NCI-H1092 (cell line): ENCODE measurements at regions not wholly inside any gene's neighbourhood (a gene's known extent, or its start where the extent isn't known, plus 50 kb on each side); places are given as distances from the start of the nearest gene placed in this dataset.
"Not testable (repeated sequence)": the region's sequence is repeated elsewhere in the genome, so short reads cannot be mapped to it uniquely, and the experiment has no call there.

Source experiments
- DNase-seq: peaks from one replicate; lab custom pipeline; 2025; lab: John Stamatoyannopoulos, UW

GRCh38 chr5:93220431-93220830 lies 360.6 kb downstream of the NR2F1-AS1 start:
- DNase-seq = no peak

GRCh38 chr5:93219641-93220145 lies 361.3 kb downstream of the NR2F1-AS1 start:
- DNase-seq = no peak

GRCh38 chr5:93213111-93213794 lies 367.8 kb downstream of the NR2F1-AS1 start:
- DNase-seq = not testable (repeated sequence)

GRCh38 chr5:93209476-93209875 lies 371.5 kb downstream of the NR2F1-AS1 start:
- no peak for DNase-seq

- no peak for DNase-seq
These were observed 372.8 kb downstream of the NR2F1-AS1 start for GRCh38 chr5:93208141-93208751.

GRCh38 chr5:93206203-93206602 lies 374.8 kb downstream of the NR2F1-AS1 start:
- DNase-seq = no peak

- DNase-seq = no peak
These were observed 380.0 kb downstream of the NR2F1-AS1 start for GRCh38 chr5:93201061-93201460.

- no peak for DNase-seq
These were observed 384.0 kb downstream of the NR2F1-AS1 start for GRCh38 chr5:93196986-93197385.

- DNase-seq = no peak
These were observed 387.3 kb downstream of the NR2F1-AS1 start for GRCh38 chr5:93193431-93194347.

GRCh38 chr5:93192683-93193082 lies 388.3 kb downstream of the NR2F1-AS1 start:
- DNase-seq = no peak

- no peak for DNase-seq
These were observed 388.9 kb downstream of the NR2F1-AS1 start for GRCh38 chr5:93192087-93192486.

GRCh38 chr5:93191035-93191817 lies 389.8 kb downstream of the NR2F1-AS1 start:
- no peak for DNase-seq

GRCh38 chr5:93189707-93190120 lies 391.3 kb downstream of the NR2F1-AS1 start:
- no peak for DNase-seq

- DNase-seq = no peak
These were observed 392.0 kb downstream of the NR2F1-AS1 start for GRCh38 chr5:93188876-93189485.

GRCh38 chr5:93186076-93186682 lies 394.8 kb downstream of the NR2F1-AS1 start:
- DNase-seq = no peak

GRCh38 chr5:93184041-93184440 lies 397.0 kb downstream of the NR2F1-AS1 start:
- DNase-seq = no peak

- DNase-seq = no peak
These were observed 401.6 kb downstream of the NR2F1-AS1 start for GRCh38 chr5:93179466-93179865.

GRCh38 chr5:93174930-93175329 lies 406.1 kb downstream of the NR2F1-AS1 start:
- no peak for DNase-seq

GRCh38 chr5:93165559-93165958 lies 415.5 kb downstream of the NR2F1-AS1 start:
- DNase-seq = no peak

- DNase-seq = no peak
These were observed 416.3 kb downstream of the NR2F1-AS1 start for GRCh38 chr5:93164690-93165089.
